H7 (cell line): ENCODE measurements at regions not wholly inside any gene's neighbourhood (a gene's known extent, or its start where the extent isn't known, plus 50 kb on each side); places are given as distances from the start of the nearest gene placed in this dataset.

Experiments
- DNase-seq: peaks from one replicate; pipeline ENCODE4 v3.0.0; 2012
- H3K27me3 ChIP-seq: 2 replicates; pipeline ENCODE4 v1.6.0; 2011; ENCODE audit warnings: mild to moderate bottlenecking, low read length; ENCODE audit not compliant: control insufficient read depth, insufficient read depth
- H3K36me3 ChIP-seq: replicated peaks from 2 replicates; pipeline ENCODE4 v1.5.1; 2011; ENCODE audit warnings: low read length; ENCODE audit not compliant: control insufficient read depth, insufficient read depth
- H3K4me3 ChIP-seq: 2 replicates; pipeline ENCODE4 v1.5.1; 2011; ENCODE audit warnings: low read depth, mild to moderate bottlenecking, control low read depth, low read length, moderate library complexity; ENCODE audit not compliant: insufficient read depth

GRCh38 chr20:50313827-50314677 lies 123.4 kb downstream of the CEBPB start:
- Histone ChIP-seq H3K36me3 (no peaks in the 10 kb centered on the region), H3K4me3 (no peak overlapping the region), H3K27me3 (no peaks in the 10 kb centered on the region)
- no peak for DNase-seq

DNA sequence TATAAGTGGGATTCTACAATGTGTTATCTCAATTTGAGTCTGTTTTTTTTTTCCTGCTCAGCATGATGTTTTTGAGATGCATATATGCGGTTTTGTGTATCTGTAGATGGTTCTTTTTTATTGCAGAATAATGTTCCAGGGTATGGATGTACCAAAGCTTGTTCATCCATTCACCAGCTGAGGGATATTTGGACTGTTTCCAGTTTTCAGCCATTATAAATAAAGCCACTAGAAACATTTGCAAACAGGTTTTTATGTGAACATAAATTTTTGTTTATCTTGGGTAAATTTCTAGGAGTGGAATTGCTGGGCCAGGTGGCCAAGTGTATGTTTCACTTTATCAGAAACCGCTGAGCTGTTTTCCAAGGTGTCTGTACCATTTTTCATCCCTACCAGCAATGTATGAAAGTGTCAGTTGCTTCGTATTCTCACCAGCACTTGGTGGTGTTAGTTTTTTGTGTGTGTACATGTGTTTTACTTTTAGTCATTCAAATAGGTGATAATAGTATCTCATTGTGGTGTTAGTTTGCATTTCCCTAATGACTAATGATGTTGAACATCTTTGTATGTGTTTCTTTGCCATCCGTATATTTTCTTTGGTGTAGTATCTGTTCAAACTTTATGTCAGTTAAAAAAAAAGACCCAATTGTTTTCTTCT lies 124.2 kb downstream of the CEBPB start:
- H3K36me3 ChIP-seq = no peaks in the 10 kb centered on the region
- H3K4me3 ChIP-seq = no peak overlapping the region
- no peak for DNase-seq
- H3K27me3 ChIP-seq = no peaks in the 10 kb centered on the region

GRCh38 chr20:50315586-50316551 lies 125.2 kb downstream of the CEBPB start:
- DNase-seq = no peak

DNA sequence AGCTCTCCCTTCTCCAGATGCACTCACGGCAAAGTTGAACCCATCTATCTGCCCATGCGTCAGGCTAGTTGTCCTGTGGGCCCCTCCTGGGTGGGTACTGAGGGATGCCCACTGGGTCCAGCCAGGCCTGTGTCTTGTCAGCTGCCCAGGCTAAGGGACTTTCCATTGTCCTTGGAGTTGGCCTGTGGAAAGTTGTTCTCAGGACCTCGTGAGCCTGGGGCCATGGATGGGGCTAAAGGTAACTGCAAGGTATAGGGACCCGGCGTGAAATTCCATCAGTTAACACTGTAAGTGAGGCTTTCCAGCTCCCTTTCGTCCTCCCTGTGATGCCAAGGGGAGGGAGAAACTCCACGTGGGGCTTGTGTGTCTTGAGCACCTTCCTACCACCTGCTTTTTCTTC lies 126.5 kb downstream of the CEBPB start:
- H3K27me3 ChIP-seq = no peaks in the 10 kb centered on the region
- no peak overlapping the region for H3K4me3 ChIP-seq
- no peak for DNase-seq
- H3K36me3 ChIP-seq = no peaks in the 10 kb centered on the region; the same call in 1 of the 2 replicates

More at GRCh38 chr20:50315586-50316551, 125.2 kb downstream of the CEBPB start:
- Histone ChIP-seq H3K4me3 (no peak overlapping the region), H3K36me3 (no peaks in the 10 kb centered on the region; the same call in 1 of the 2 replicates), H3K27me3 (no peaks in the 10 kb centered on the region)

DNA sequence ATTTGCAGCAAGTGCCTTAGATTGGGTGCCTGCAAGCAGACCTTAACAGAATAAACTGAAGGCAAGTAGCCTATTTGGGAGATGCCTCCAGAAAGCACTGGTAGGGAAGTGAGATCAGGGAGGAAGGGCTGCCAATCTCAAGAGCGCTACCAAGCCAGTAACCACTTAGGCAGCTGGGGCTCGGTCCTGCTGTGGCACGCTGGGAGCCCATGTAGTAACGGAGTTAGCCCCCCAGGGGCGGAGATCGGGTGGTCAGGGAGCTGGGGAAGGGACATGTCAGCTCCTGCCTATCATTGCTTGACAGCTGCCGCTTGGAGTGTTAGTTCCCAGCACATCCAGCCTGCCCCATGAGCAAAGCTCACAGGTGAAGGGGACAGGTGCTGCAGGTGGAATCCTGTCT lies 127.0 kb downstream of the CEBPB start:
- no peaks in the 10 kb centered on the region for H3K27me3 ChIP-seq
- DNase-seq = no peak
- H3K4me3 ChIP-seq = no peak overlapping the region
- no peaks in the 10 kb centered on the region; the same call in 1 of the 2 replicates for H3K36me3 ChIP-seq

DNA sequence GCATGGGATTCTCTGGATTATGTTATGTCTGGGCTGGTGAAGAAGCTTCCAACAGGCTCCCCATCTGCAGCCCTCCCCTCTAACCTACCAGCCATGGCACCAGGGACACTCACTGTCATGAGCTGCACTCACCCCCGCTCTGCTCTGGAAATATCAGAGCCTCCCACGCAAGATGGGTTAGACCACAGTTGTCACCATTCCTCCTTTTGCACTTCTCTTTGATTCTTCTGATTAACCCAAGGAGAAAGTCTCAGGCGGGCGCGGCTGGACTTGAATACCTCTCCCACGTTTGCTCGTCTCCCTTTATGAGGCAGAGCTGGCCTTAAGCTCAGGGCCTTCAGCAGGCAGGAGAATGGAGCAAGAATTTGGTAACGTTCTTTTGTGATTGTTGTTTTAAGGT lies 128.1 kb downstream of the CEBPB start:
- DNase-seq = no peak
- Histone ChIP-seq H3K4me3 (no peak overlapping the region), H3K36me3 (no peaks in the 10 kb centered on the region; the same call in 1 of the 2 replicates), H3K27me3 (no peaks in the 10 kb centered on the region)

- H3K4me3 ChIP-seq = no peak overlapping the region
- H3K36me3 ChIP-seq = no peaks in the 10 kb centered on the region; the same call in 1 of the 2 replicates
- no peak for DNase-seq
- H3K27me3 ChIP-seq = no peaks in the 10 kb centered on the region
Measured at GRCh38 chr20:50320005-50320900, 129.6 kb downstream of the CEBPB start.

DNA sequence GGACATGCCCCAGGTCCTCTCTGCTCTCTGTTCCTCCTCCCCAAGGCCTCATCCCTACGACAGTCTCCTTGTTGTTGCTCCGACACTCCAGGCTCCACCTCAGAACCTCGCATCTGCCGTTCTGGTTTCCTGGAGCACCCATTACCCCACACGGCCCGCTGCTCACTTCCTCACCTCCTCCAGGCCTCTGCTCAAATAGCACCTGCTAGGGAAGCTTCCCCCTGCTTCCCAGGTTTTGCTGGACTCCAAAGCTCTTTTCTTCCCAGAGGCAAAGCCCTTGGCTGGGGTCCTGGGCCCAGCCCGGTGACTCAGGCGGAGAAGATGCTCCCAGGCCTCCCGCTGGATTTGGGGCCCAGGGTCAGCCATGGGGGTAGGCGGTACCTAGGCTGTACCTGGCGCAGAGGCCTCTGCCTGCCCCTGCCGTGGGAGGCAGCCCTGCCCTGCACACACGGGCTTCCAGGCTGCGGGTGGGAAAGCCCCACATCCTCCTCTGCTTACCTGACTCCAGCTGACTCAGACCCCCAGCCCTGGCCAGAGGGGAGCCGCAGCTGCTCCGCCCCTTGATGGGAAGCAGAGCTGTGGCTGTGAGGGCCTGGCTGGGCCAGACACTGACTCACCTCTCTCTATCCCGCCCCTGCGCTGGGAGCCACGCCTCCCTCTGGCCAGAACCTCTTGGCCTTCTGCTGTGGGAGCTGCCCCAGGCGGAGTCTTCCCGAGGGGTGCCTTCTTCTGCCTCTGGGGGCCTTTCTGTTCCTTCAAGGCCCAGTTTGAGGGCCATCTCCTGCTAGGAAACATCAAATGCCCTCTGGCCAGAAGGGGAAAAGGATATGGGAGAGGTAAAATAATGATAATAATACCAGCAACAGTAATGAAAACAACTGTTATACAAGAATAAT lies 130.5 kb downstream of the CEBPB start:
- DNase-seq = peak; percentile 96
- H3K4me3 ChIP-seq = no peak overlapping the region
- no peaks in the 10 kb centered on the region; the same call in 1 of the 2 replicates for H3K36me3 ChIP-seq
- no peaks in the 10 kb centered on the region for H3K27me3 ChIP-seq

GRCh38 chr20:50321797-50322480 lies 131.3 kb downstream of the CEBPB start:
- Histone ChIP-seq H3K27me3 (no peaks in the 10 kb centered on the region), H3K4me3 (no peak overlapping the region), H3K36me3 (no peaks in the 10 kb centered on the region; the same call in 1 of the 2 replicates)
- DNase-seq = no peak

GRCh38 chr20:50322703-50323131 lies 132.1 kb downstream of the CEBPB start:
- H3K4me3 ChIP-seq = no peak overlapping the region
- no peaks in the 10 kb centered on the region for H3K27me3 ChIP-seq
- H3K36me3 ChIP-seq = no peaks in the 10 kb centered on the region; the same call in 1 of the 2 replicates
- no peak for DNase-seq

DNA sequence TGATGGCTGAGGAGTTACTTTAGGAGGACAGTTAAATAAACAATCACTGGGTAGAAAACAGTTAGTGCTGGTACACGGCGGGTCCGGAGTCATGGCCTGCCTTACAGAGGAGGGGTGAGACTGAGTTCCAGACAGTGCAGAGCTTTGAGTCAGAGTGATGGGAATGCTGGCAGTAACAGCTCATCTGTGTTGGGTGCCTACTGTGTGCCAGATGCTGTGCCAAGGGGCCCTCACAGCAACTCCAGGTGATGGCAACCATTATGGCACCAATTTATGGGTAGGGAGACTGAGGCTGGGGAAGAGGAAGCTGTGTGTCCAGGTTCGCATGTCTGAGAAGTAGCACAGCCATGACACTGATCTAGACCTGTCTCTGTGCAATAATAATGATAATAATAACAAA lies 132.6 kb downstream of the CEBPB start:
- DNase-seq = no peak
- H3K27me3 ChIP-seq = no peaks in the 10 kb centered on the region

More for the DNA sequence above, 132.6 kb downstream of the CEBPB start:
- H3K4me3 ChIP-seq = no peak overlapping the region
- H3K36me3 ChIP-seq = no peaks in the 10 kb centered on the region; the same call in 1 of the 2 replicates
